Panc1 (cell line): ENCODE measurements at regions not wholly inside any gene's neighbourhood (a gene's known extent, or its start where the extent isn't known, plus 50 kb on each side); places are given as distances from the start of the nearest gene placed in this dataset.

Experiments
- ATAC-seq: fragments of 200-7000 bp; cut with Tn5 transposase; 2 replicates; pipeline ENCODE4 v1.9.1; 2020; ENCODE audit warnings: mild to moderate bottlenecking, moderate library complexity
- BruUV-seq: library from RNA; stranded (reverse); fragments of 400-500 nt; replicated peaks from 2 replicates; lab custom pipeline; 2021; lab: Mats Ljungman, UMichigan
- CTCF ChIA-PET: fragments of 300-600 bp; sonication (Branson Sonifier 250); formaldehyde crosslinking; loops from one replicate; lab custom pipeline; 2022; ENCODE audit warnings: antibody characterized with exemption; lab: Charles Lee
- POLR2A ChIA-PET: fragments of 300-600 bp; sonication (Branson Sonifier 250); formaldehyde crosslinking; loops from one replicate; lab custom pipeline; 2022; ENCODE audit warnings: antibody characterized with exemption; lab: Charles Lee
- DNase-seq: peaks from one replicate; pipeline ENCODE4 v3.0.0-alpha.2; 2010; ENCODE audit warnings: low read depth, low spot score
- H3K27ac ChIP-seq: 2 replicates; pipeline ENCODE4 v1.5.1; 2011; ENCODE audit warnings: mild to moderate bottlenecking, low read length, inconsistent platforms
- H3K27me3 ChIP-seq: fragments of 200-500 bp; sonication (Bioruptor generic); 2 replicates; pipeline ENCODE4 v1.6.0; 2014; ENCODE audit warnings: low read length, inconsistent platforms; ENCODE audit not compliant: control insufficient read depth, insufficient read depth
- H3K36me3 ChIP-seq: fragments of 200-500 bp; sonication (Bioruptor generic); 2 replicates; pipeline ENCODE4 v1.5.1; 2014; ENCODE audit warnings: inconsistent platforms, mild to moderate bottlenecking, low read length, moderate library complexity; ENCODE audit not compliant: control insufficient read depth, insufficient read depth
- H3K4me1 ChIP-seq: 2 replicates; pipeline ENCODE4 v1.5.1; 2011; ENCODE audit warnings: inconsistent platforms, mild to moderate bottlenecking, low read length, moderate library complexity; ENCODE audit not compliant: control insufficient read depth, insufficient read depth
- H3K4me3 ChIP-seq, 2 experiments: 2 replicates each; pipeline ENCODE4 v1.5.1; 2011 to 2012; ENCODE audit warnings: low read depth in 2 of 2, low read length in 2 of 2, mild to moderate bottlenecking in 2 of 2, inconsistent platforms in 1 of 2, moderate library complexity in 1 of 2
- H3K9me3 ChIP-seq: fragments of 200-500 bp; sonication (Bioruptor generic); 2 replicates; pipeline ENCODE4 v1.5.1; 2014; ENCODE audit warnings: low read depth, mild to moderate bottlenecking, inconsistent platforms, low read length, moderate library complexity; ENCODE audit not compliant: control insufficient read depth, insufficient read depth
- CTCF ChIP-seq: fragments of 450-650 bp; IDR thresholded peaks from 2 replicates; pipeline ENCODE4 v1.5.1; 2017; ENCODE audit warnings: mild to moderate bottlenecking
- POLR2AphosphoS5 ChIP-seq: IDR thresholded peaks from 2 replicates; pipeline ENCODE4 v1.6.1; 2012; ENCODE audit warnings: mild to moderate bottlenecking, low read depth, low read length, moderate library complexity
- REST ChIP-seq, 2 experiments: IDR thresholded peaks; 2 replicates each; pipeline ENCODE4 v1.6.1; 2011 to 2012; ENCODE audit warnings: low read depth in 2 of 2, control low read depth in 1 of 2, low read length in 1 of 2, mild to moderate bottlenecking in 1 of 2, moderate library complexity in 1 of 2; ENCODE audit not compliant: insufficient read depth in 1 of 2
- SIN3A ChIP-seq: IDR thresholded peaks from 2 replicates; pipeline ENCODE4 v1.6.1; 2012; ENCODE audit warnings: low read depth, mild to moderate bottlenecking, low read length, moderate library complexity, borderline replicate concordance; ENCODE audit not compliant: insufficient read depth
- TCF7L2 ChIP-seq: IDR thresholded peaks from 2 replicates; pipeline ENCODE4 v1.6.1; 2011; ENCODE audit warnings: mild to moderate bottlenecking, low read depth, low read length, inconsistent platforms
- in situ Hi-C: cut with HindIII; loops from 2 replicates; pipeline ENCODE4 v1.10.0; 2016; ENCODE audit warnings: low sequenced_read_pairs, low pct_unique_long_range_greater_than_20kb
- intact Hi-C: fragments of 100-400 bp; cut with micrococcal nuclease; formaldehyde crosslinking; loops from one replicate; pipeline ENCODE4 v1.10.0; 2022; ENCODE audit not compliant: unreplicated experiment

GRCh38 chr6:19214231-19214630 is 622.9 kb upstream of the ID4 start:
- H3K27ac ChIP-seq: no peak overlapping the region
- in situ Hi-C loops (no loop called here), intact Hi-C loops (no loop called here)
- no peaks in the 10 kb centered on the region for H3K27me3 ChIP-seq
- ChIA-PET POLR2A (no interaction called here), CTCF (no interaction called here)
- H3K4me1 ChIP-seq: no peaks in the 10 kb centered on the region
- no peak for TF ChIP-seq REST (IDR thresholded peaks at IDR 0.05; ENCODE audit: insufficient read depth in 1 of 2, low read depth in 2 of 2, low read length in 1 of 2)
- TF ChIP-seq POLR2AphosphoS5: no peak
- TF ChIP-seq CTCF: no peak
- TF ChIP-seq SIN3A: no peak
- no peak for TF ChIP-seq TCF7L2
- H3K36me3 ChIP-seq: no peaks in the 10 kb centered on the region
- H3K4me3 ChIP-seq: no peak overlapping the region
- ATAC-seq (no peak), DNase-seq (no peak)
- H3K9me3 ChIP-seq: no peaks in the 10 kb centered on the region
- no TSS peak for BruUV-seq

GRCh38 chr6:19219931-19220330 is 617.2 kb upstream of the ID4 start:
- no TSS peak for BruUV-seq
- Histone ChIP-seq H3K4me1 (no peaks in the 10 kb centered on the region), H3K27me3 (no peaks in the 10 kb centered on the region), H3K36me3 (no peaks in the 10 kb centered on the region), H3K4me3 (no peak overlapping the region), H3K27ac (no peak overlapping the region), H3K9me3 (no peaks in the 10 kb centered on the region)
- ChIA-PET CTCF (no interaction called here), POLR2A (no interaction called here)
- TF ChIP-seq POLR2AphosphoS5 (no peak), TCF7L2 (no peak), CTCF (no peak), SIN3A (no peak), REST (IDR thresholded peaks at IDR 0.05; ENCODE audit: insufficient read depth in 1 of 2, low read depth in 2 of 2, low read length in 1 of 2) (no peak)
- ATAC-seq: no peak
- in situ Hi-C loops (no loop called here), intact Hi-C loops (no loop called here)
- DNase-seq: no peak
